KG1 (cell line): ENCODE measurements at regions not wholly inside any gene's neighbourhood (a gene's known extent, or its start where the extent isn't known, plus 50 kb on each side); places are given as distances from the start of the nearest gene placed in this dataset.

Source experiments
- DNase-seq: peaks from one replicate; lab custom pipeline; 2025; lab: John Stamatoyannopoulos, UW

- DNase-seq: no peak
Measured at GRCh38 chrX:22664826-22665225, 334.9 kb upstream of the DDX53 start.

- DNase-seq: no peak
Measured at GRCh38 chrX:22665818-22666217, 333.9 kb upstream of the DDX53 start.

GRCh38 chrX:22666441-22666840, 333.3 kb upstream of the DDX53 start:
- DNase-seq: no peak

- DNase-seq: no peak
Measured at GRCh38 chrX:22674932-22675331, 324.8 kb upstream of the DDX53 start.

- DNase-seq: no peak
Measured at GRCh38 chrX:22686138-22686541, 313.6 kb upstream of the DDX53 start.

GRCh38 chrX:22689290-22689689, 310.5 kb upstream of the DDX53 start:
- no peak for DNase-seq

- no peak for DNase-seq
Measured at GRCh38 chrX:22690116-22690515, 309.6 kb upstream of the DDX53 start.

- no peak for DNase-seq
Measured at GRCh38 chrX:22691966-22692565, 307.7 kb upstream of the DDX53 start.

GRCh38 chrX:22698151-22698550, 301.6 kb upstream of the DDX53 start:
- DNase-seq: no peak

- no peak for DNase-seq
Measured at GRCh38 chrX:22699581-22700091, 300.1 kb upstream of the DDX53 start.

GRCh38 chrX:22712942-22713341, 286.8 kb upstream of the DDX53 start:
- DNase-seq: no peak

GRCh38 chrX:22730542-22730941, 269.2 kb upstream of the DDX53 start:
- DNase-seq: no peak

GRCh38 chrX:22737541-22737940, 262.2 kb upstream of the DDX53 start:
- DNase-seq: no peak

GRCh38 chrX:22739276-22739675, 260.5 kb upstream of the DDX53 start:
- DNase-seq: no peak

- no peak for DNase-seq
Measured at GRCh38 chrX:22740836-22741235, 258.9 kb upstream of the DDX53 start.

- DNase-seq: no peak
Measured at GRCh38 chrX:22742174-22742573, 257.6 kb upstream of the DDX53 start.

GRCh38 chrX:22746081-22746480, 253.7 kb upstream of the DDX53 start:
- DNase-seq: no peak

- peak; percentile 3 for DNase-seq
Measured at GRCh38 chrX:22748093-22748999, 251.4 kb upstream of the DDX53 start.

GRCh38 chrX:22758807-22759481, 240.8 kb upstream of the DDX53 start:
- no peak for DNase-seq

- DNase-seq: no peak
Measured at GRCh38 chrX:22760513-22761057, 239.2 kb upstream of the DDX53 start.

- no peak for DNase-seq
Measured at GRCh38 chrX:22788221-22788620, 211.5 kb upstream of the DDX53 start.

- DNase-seq: no peak
Measured at GRCh38 chrX:22795671-22796070, 204.1 kb upstream of the DDX53 start.
